Neural crest cell (in vitro differentiated cells): ENCODE measurements at regions not wholly inside any gene's neighbourhood (a gene's known extent, or its start where the extent isn't known, plus 50 kb on each side); places are given as distances from the start of the nearest gene placed in this dataset.

Experiments used
- DNase-seq: peaks from one replicate; pipeline ENCODE4 v3.0.0; 2021; ENCODE audit warnings: low read depth, mixed read lengths, low spot score
- H3K27ac Mint-ChIP-seq: one replicate; pipeline ENCODE4 v1.8.0; 2021; ENCODE audit warnings: mild to moderate bottlenecking, mixed read lengths; ENCODE audit not compliant: unreplicated experiment
- H3K27me3 Mint-ChIP-seq: 2 replicates; pipeline ENCODE4 v1.8.0; 2021; ENCODE audit warnings: low read depth, mild to moderate bottlenecking, mixed read lengths
- H3K36me3 Mint-ChIP-seq: 2 replicates; pipeline ENCODE4 v1.8.0; 2021; ENCODE audit warnings: low read depth, mild to moderate bottlenecking, mixed read lengths
- H3K4me1 Mint-ChIP-seq: 2 replicates; pipeline ENCODE4 v1.8.0; 2021; ENCODE audit warnings: mixed read lengths
- H3K4me3 Mint-ChIP-seq: one replicate; pipeline ENCODE4 v1.8.0; 2021; ENCODE audit warnings: mild to moderate bottlenecking, mixed read lengths
- H3K9me3 Mint-ChIP-seq: 2 replicates; pipeline ENCODE4 v1.8.0; 2021; ENCODE audit warnings: mixed read lengths
- CTCF ChIP-seq: fragments of 200-600 bp; sonication (generic); conservative IDR thresholded peaks from 2 replicates; pipeline ENCODE4 v1.5.0; 2021; ENCODE audit warnings: antibody characterized with exemption, mild to moderate bottlenecking

- no peak for DNase-seq
- TF ChIP-seq CTCF, result no peak
- H3K4me3 Mint-ChIP-seq, result no peak overlapping the region
- H3K4me1 Mint-ChIP-seq, result peaks cover 14% of the 10 kb centered on the region
- no peaks in the 10 kb centered on the region for H3K9me3 Mint-ChIP-seq
- no peaks in the 10 kb centered on the region for H3K27me3 Mint-ChIP-seq
- H3K27ac Mint-ChIP-seq, result no peak overlapping the region
- H3K36me3 Mint-ChIP-seq, result no peaks in the 10 kb centered on the region
Observed at GRCh38 chr2:59589881-59590280, 963.6 kb downstream of the BCL11A start.

- Mint-ChIP-seq H3K27ac (no peak overlapping the region), H3K4me3 (no peak overlapping the region), H3K9me3 (peaks cover 2% of the 10 kb centered on the region), H3K36me3 (no peaks in the 10 kb centered on the region), H3K27me3 (no peaks in the 10 kb centered on the region), H3K4me1 (peaks cover 14% of the 10 kb centered on the region)
- no peak for TF ChIP-seq CTCF
- no peak for DNase-seq
Observed at GRCh38 chr2:59588286-59588685, 965.2 kb downstream of the BCL11A start.

GRCh38 chr2:59586176-59586575, 967.3 kb downstream of the BCL11A start:
- TF ChIP-seq CTCF, result no peak
- H3K27me3 Mint-ChIP-seq, result no peaks in the 10 kb centered on the region
- H3K4me1 Mint-ChIP-seq, result peaks cover 14% of the 10 kb centered on the region
- DNase-seq, result no peak
- no peaks in the 10 kb centered on the region for H3K36me3 Mint-ChIP-seq
- peaks cover 4% of the 10 kb centered on the region for H3K9me3 Mint-ChIP-seq
- no peak overlapping the region for H3K4me3 Mint-ChIP-seq
- H3K27ac Mint-ChIP-seq, result no peak overlapping the region

- H3K9me3 Mint-ChIP-seq, result peaks cover 4% of the 10 kb centered on the region
- peaks cover 14% of the 10 kb centered on the region for H3K4me1 Mint-ChIP-seq
- no peak overlapping the region for H3K27ac Mint-ChIP-seq
- DNase-seq, result no peak
- H3K36me3 Mint-ChIP-seq, result no peaks in the 10 kb centered on the region
- H3K4me3 Mint-ChIP-seq, result no peak overlapping the region
- no peaks in the 10 kb centered on the region for H3K27me3 Mint-ChIP-seq
- TF ChIP-seq CTCF, result no peak
Observed at GRCh38 chr2:59585655-59586054, 967.8 kb downstream of the BCL11A start.

- peak; percentile 46 for TF ChIP-seq CTCF
- H3K9me3 Mint-ChIP-seq, result peaks cover 4% of the 10 kb centered on the region
- peak; percentile 5 for DNase-seq
- H3K4me1 Mint-ChIP-seq, result peaks cover 11% of the 10 kb centered on the region
- no peaks in the 10 kb centered on the region for H3K27me3 Mint-ChIP-seq
- no peak overlapping the region for H3K27ac Mint-ChIP-seq
- no peaks in the 10 kb centered on the region for H3K36me3 Mint-ChIP-seq
- H3K4me3 Mint-ChIP-seq, result no peak overlapping the region
Observed at GRCh38 chr2:59584958-59585357, 968.5 kb downstream of the BCL11A start.
